ENCODE measurements at regions not wholly inside any gene's neighbourhood (a gene's known extent, or its start where the extent isn't known, plus 50 kb on each side); places are given as distances from the start of the nearest gene placed in this dataset.
A peak's percentile ranks its signal among the peaks of the same experiment; 100 is the strongest.

DNA sequence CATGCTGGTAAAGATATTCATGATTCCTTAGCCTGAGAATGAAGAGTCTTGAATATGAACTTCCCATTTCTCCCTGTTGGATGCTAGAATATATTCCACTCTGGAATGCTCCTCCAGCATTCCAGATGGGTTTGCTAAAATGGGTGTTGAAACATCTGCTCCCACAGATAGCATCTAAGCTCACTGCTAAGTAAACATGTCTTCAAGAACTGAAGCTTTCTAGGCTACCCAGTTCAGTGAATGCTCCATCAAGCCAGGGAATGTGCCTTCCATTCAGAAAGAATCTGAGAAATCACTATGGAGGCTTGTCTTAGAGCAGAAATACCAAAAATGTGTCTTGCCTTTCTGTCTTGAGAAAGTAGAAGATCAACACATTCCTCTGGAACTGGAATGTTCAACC lies 81.1 kb downstream of the TNFSF18 start:
- no peaks in the 10 kb centered on the region for H3K9me2 ChIP-seq
- H3K9me3 ChIP-seq = no peaks in the 10 kb centered on the region
- ChIA-PET CTCF (no interaction called here), POLR2A (no interaction called here)
- no peaks in the 10 kb centered on the region for H4K20me1 ChIP-seq (ENCODE audit: insufficient read depth)
- H3K4me3 ChIP-seq (ENCODE audit: low read depth in 2 of 2, low read length in 1 of 2) = no peak overlapping the region
- TF ChIP-seq JUND (IDR thresholded peaks at IDR 0.05) (0 out of 2 replicates have a peak, but pooled peaks have one; percentile 15), TEAD4 (IDR thresholded peaks at IDR 0.05; ENCODE audit: borderline replicate concordance, insufficient read depth) (0 out of 2 replicates have a peak, but pooled peaks have one; percentile 21), EP300 (IDR thresholded peaks at IDR 0.05; ENCODE audit: borderline replicate concordance in 1 of 2, low read depth in 1 of 2, low read length in 1 of 2) (0 out of 4 replicates have a peak, but pooled peaks of 1 of the 2 experiments have one; percentile 20), TCF12 (IDR thresholded peaks at IDR 0.05) (peak; percentile 79), GATA2 (CRISPR knock-in tag; IDR thresholded peaks at IDR 0.05) (no peak)
- no peaks in the 10 kb centered on the region for H3K27me3 ChIP-seq (ENCODE audit: insufficient read depth)
- H3K4me1 ChIP-seq (ENCODE audit: control insufficient read depth in 1 of 2, insufficient read depth in 2 of 2, low read depth in 1 of 2, low read length in 1 of 2) = no peaks in the 10 kb centered on the region; a peak in 3 of 4 replicates
- DNase-seq = no peak
- no peaks in the 10 kb centered on the region for H3K79me2 ChIP-seq (ENCODE audit: insufficient read depth)
- H3K9ac ChIP-seq = no peak overlapping the region
- H3K36me3 ChIP-seq (replicated peaks in 1 of 2; ENCODE audit: control insufficient read depth in 1 of 2, insufficient read depth in 2 of 2, low read length in 1 of 2) = no peaks in the 10 kb centered on the region
- peak overlapping the region; percentile 33 to 71; a peak in 3 of 4 replicates for H3K27ac ChIP-seq (ENCODE audit: low read depth in 2 of 2, low read length in 1 of 2)
- peaks cover 15% of the 10 kb centered on the region for H3F3A ChIP-seq (replicated peaks; ENCODE audit: insufficient read depth)
- H2AFZ ChIP-seq (ENCODE audit: low read depth) = no peak overlapping the region
- H3K4me2 ChIP-seq = no peak overlapping the region

DNA sequence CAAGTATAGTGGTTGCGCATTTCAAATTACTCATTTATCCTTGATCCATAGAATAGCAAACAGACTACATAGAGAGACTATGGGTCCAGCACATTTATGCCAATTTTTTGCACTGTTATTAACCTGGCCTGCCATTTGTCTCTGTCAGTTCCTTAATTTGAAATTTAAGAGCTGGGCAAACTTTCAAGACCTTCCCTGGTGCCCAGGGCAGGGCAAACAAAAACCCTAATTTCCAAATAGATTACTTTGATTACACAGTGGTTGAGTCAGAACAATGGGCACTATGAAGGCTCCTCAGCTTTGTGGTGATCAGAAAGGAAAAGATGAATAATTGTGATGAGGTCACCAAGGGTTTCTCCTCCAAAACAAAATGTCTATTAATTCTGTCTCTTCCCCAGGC lies 80.6 kb downstream of the TNFSF18 start:
- WGBS (ENCODE audit: low lambda C conversion rate) = 83% methylated on average over 1 of the region's 1 CpG
- no peak for DNase-seq

More for the DNA sequence above, 80.6 kb downstream of the TNFSF18 start:
- peaks cover 15% of the 10 kb centered on the region for H3F3A ChIP-seq (replicated peaks; ENCODE audit: insufficient read depth)
- H3K9me3 ChIP-seq = no peaks in the 10 kb centered on the region
- H3K27ac ChIP-seq (ENCODE audit: low read depth in 2 of 2, low read length in 1 of 2) = peak overlapping the region; percentile 33 to 71; a peak in 3 of 4 replicates
- no peaks in the 10 kb centered on the region for H4K20me1 ChIP-seq (ENCODE audit: insufficient read depth)
- CTCF ChIA-PET = no interaction called here
- no peaks in the 10 kb centered on the region for H3K27me3 ChIP-seq (ENCODE audit: insufficient read depth)
- POLR2A ChIA-PET = no interaction called here
- no peaks in the 10 kb centered on the region for H3K36me3 ChIP-seq (replicated peaks in 1 of 2; ENCODE audit: control insufficient read depth in 1 of 2, insufficient read depth in 2 of 2, low read length in 1 of 2)
- no peak overlapping the region for H2AFZ ChIP-seq (ENCODE audit: low read depth)
- TF ChIP-seq NRF1 (IDR thresholded peaks at IDR 0.05; ENCODE audit: low read depth, low read length) = no peak
- TF ChIP-seq, protein P1, sequence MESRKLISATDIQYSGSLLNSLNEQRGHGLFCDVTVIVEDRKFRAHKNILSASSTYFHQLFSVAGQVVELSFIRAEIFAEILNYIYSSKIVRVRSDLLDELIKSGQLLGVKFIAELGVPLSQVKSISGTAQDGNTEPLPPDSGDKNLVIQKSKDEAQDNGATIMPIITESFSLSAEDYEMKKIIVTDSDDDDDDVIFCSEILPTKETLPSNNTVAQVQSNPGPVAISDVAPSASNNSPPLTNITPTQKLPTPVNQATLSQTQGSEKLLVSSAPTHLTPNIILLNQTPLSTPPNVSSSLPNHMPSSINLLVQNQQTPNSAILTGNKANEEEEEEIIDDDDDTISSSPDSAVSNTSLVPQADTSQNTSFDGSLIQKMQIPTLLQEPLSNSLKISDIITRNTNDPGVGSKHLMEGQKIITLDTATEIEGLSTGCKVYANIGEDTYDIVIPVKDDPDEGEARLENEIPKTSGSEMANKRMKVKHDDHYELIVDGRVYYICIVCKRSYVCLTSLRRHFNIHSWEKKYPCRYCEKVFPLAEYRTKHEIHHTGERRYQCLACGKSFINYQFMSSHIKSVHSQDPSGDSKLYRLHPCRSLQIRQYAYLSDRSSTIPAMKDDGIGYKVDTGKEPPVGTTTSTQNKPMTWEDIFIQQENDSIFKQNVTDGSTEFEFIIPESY (IDR thresholded peaks at IDR 0.05; ENCODE audit: borderline replicate concordance, low read depth) = no peak
- TF ChIP-seq, protein P2, sequence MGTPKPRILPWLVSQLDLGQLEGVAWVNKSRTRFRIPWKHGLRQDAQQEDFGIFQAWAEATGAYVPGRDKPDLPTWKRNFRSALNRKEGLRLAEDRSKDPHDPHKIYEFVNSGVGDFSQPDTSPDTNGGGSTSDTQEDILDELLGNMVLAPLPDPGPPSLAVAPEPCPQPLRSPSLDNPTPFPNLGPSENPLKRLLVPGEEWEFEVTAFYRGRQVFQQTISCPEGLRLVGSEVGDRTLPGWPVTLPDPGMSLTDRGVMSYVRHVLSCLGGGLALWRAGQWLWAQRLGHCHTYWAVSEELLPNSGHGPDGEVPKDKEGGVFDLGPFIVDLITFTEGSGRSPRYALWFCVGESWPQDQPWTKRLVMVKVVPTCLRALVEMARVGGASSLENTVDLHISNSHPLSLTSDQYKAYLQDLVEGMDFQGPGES (IDR thresholded peaks at IDR 0.05; ENCODE audit: low read depth, low read length) = no peak
- no peak for TF ChIP-seq GATA2 (CRISPR knock-in tag; IDR thresholded peaks at IDR 0.05)
- TF ChIP-seq, protein P3, sequence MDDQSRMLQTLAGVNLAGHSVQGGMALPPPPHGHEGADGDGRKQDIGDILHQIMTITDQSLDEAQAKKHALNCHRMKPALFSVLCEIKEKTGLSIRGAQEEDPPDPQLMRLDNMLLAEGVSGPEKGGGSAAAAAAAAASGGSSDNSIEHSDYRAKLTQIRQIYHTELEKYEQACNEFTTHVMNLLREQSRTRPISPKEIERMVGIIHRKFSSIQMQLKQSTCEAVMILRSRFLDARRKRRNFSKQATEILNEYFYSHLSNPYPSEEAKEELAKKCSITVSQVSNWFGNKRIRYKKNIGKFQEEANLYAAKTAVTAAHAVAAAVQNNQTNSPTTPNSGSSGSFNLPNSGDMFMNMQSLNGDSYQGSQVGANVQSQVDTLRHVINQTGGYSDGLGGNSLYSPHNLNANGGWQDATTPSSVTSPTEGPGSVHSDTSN (IDR thresholded peaks at IDR 0.05) = peak; percentile 51
- TF ChIP-seq JUND (IDR thresholded peaks at IDR 0.05) = peak; percentile 19
- no peak for TF ChIP-seq FOXM1 (IDR thresholded peaks at IDR 0.05; ENCODE audit: low read depth)
- TF ChIP-seq EP300 (IDR thresholded peaks at IDR 0.05; ENCODE audit: borderline replicate concordance in 1 of 2, low read depth in 1 of 2, low read length in 1 of 2) = peak in 1 of 2 experiments; percentile 18; a peak in 1 of 4 replicates
- no peak for TF ChIP-seq NFIC (IDR thresholded peaks at IDR 0.05; ENCODE audit: borderline replicate concordance)
- no peak for TF ChIP-seq SMC3 (IDR thresholded peaks at IDR 0.05; ENCODE audit: low read depth, low read length)
- TF ChIP-seq TEAD4 (IDR thresholded peaks at IDR 0.05; ENCODE audit: borderline replicate concordance, insufficient read depth) = no peak
- peak; percentile 35; the same call in 1 of the 2 replicates for TF ChIP-seq FOSL2 (IDR thresholded peaks at IDR 0.05; ENCODE audit: borderline replicate concordance, low read depth)
- no peaks in the 10 kb centered on the region for H3K9me2 ChIP-seq
- H3K4me3 ChIP-seq (ENCODE audit: low read depth in 2 of 2, low read length in 1 of 2) = no peak overlapping the region
- H3K4me1 ChIP-seq (ENCODE audit: control insufficient read depth in 1 of 2, insufficient read depth in 2 of 2, low read depth in 1 of 2, low read length in 1 of 2) = no peaks in the 10 kb centered on the region; a peak in 3 of 4 replicates
- H3K9ac ChIP-seq = no peak overlapping the region
- H3K79me2 ChIP-seq (ENCODE audit: insufficient read depth) = no peaks in the 10 kb centered on the region
- no peak overlapping the region for H3K4me2 ChIP-seq

Data from SK-N-SH (cell line).